Endothelial cell (in vitro differentiated cells): ENCODE measurements at regions not wholly inside any gene's neighbourhood (a gene's known extent, or its start where the extent isn't known, plus 50 kb on each side); places are given as distances from the start of the nearest gene placed in this dataset.

Experiments
- DNase-seq: peaks from one replicate; pipeline ENCODE4 v3.0.0; 2021; ENCODE audit warnings: low spot score
- H3K27ac Mint-ChIP-seq: one replicate; pipeline ENCODE4 v1.8.0; 2021; ENCODE audit warnings: mixed read lengths, inconsistent platforms; ENCODE audit not compliant: unreplicated experiment
- H3K27me3 Mint-ChIP-seq: one replicate; pipeline ENCODE4 v1.8.0; 2021; ENCODE audit warnings: mild to moderate bottlenecking, moderate library complexity, mixed read lengths, inconsistent platforms; ENCODE audit not compliant: unreplicated experiment
- H3K36me3 Mint-ChIP-seq: one replicate; pipeline ENCODE4 v1.8.0; 2021; ENCODE audit warnings: mild to moderate bottlenecking, low read depth, mixed read lengths, inconsistent platforms; ENCODE audit not compliant: unreplicated experiment
- H3K4me1 Mint-ChIP-seq: one replicate; pipeline ENCODE4 v1.8.0; 2021; ENCODE audit warnings: mild to moderate bottlenecking, mixed read lengths, inconsistent platforms; ENCODE audit not compliant: unreplicated experiment
- H3K4me3 Mint-ChIP-seq: one replicate; pipeline ENCODE4 v1.8.0; 2021; ENCODE audit warnings: mild to moderate bottlenecking, mixed read lengths, inconsistent platforms; ENCODE audit not compliant: unreplicated experiment
- H3K9me3 Mint-ChIP-seq: one replicate; pipeline ENCODE4 v1.8.0; 2021; ENCODE audit warnings: mixed read lengths, inconsistent platforms; ENCODE audit not compliant: unreplicated experiment
- TF ChIP-seq, protein P1 (sequence below): fragments of 200-600 bp; sonication (generic); IDR thresholded peaks from one replicate; pipeline ENCODE4 v1.5.0; 2021; ENCODE audit warnings: antibody characterized with exemption; ENCODE audit not compliant: unreplicated experiment

DNA sequence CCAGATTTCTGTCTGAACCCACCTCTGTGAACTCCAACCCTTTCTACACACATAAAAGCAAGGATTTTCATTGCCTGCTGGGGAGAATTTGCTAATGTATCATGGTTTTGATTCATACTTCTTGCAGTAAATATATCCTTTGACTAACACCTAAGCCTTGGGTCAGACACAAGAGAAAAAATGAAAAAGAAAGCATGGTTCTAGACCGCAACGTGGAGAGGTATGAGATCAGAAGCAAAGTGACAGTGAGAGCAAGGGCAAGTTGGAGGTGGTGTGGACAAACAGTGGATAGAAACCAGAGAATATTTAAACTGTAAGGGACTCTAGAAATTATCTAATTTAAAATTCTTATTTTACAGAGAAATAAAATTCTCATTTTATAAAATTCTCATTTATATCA, 212.9 kb upstream of the SEMA6A start:
- no peak overlapping the region for H3K27ac Mint-ChIP-seq
- H3K36me3 Mint-ChIP-seq: no peaks in the 10 kb centered on the region
- no peak overlapping the region for H3K4me3 Mint-ChIP-seq
- TF ChIP-seq, protein P1, sequence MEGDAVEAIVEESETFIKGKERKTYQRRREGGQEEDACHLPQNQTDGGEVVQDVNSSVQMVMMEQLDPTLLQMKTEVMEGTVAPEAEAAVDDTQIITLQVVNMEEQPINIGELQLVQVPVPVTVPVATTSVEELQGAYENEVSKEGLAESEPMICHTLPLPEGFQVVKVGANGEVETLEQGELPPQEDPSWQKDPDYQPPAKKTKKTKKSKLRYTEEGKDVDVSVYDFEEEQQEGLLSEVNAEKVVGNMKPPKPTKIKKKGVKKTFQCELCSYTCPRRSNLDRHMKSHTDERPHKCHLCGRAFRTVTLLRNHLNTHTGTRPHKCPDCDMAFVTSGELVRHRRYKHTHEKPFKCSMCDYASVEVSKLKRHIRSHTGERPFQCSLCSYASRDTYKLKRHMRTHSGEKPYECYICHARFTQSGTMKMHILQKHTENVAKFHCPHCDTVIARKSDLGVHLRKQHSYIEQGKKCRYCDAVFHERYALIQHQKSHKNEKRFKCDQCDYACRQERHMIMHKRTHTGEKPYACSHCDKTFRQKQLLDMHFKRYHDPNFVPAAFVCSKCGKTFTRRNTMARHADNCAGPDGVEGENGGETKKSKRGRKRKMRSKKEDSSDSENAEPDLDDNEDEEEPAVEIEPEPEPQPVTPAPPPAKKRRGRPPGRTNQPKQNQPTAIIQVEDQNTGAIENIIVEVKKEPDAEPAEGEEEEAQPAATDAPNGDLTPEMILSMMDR: no peak
- peaks cover 4% of the 10 kb centered on the region for H3K27me3 Mint-ChIP-seq
- no peaks in the 10 kb centered on the region for H3K9me3 Mint-ChIP-seq
- H3K4me1 Mint-ChIP-seq: peaks cover 16% of the 10 kb centered on the region
- no peak for DNase-seq

DNA sequence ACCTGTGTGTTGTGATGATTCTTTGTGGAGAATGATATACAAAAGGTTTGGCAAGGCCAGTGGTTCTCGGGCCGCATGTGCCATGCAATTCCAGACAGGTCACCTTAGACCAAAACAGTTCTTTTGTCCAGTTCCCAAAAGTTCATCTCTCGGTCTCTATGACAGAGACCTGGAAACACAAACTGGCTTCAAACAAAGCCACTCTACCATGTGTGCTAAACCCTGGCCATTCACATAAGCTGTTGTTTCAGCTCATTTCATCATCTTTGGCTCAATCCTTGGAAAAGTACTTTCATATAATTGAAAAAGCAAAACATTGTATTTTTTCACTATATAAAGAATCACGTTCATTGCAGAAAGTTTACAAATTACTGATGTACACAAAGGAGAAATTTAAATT, 210.5 kb upstream of the SEMA6A start:
- DNase-seq: no peak
- peaks cover 16% of the 10 kb centered on the region for H3K4me1 Mint-ChIP-seq
- TF ChIP-seq, protein P1: no peak
- peaks cover 3% of the 10 kb centered on the region for H3K27me3 Mint-ChIP-seq
- no peak overlapping the region for H3K27ac Mint-ChIP-seq
- H3K9me3 Mint-ChIP-seq: no peaks in the 10 kb centered on the region
- no peak overlapping the region for H3K4me3 Mint-ChIP-seq
- H3K36me3 Mint-ChIP-seq: no peaks in the 10 kb centered on the region

DNA sequence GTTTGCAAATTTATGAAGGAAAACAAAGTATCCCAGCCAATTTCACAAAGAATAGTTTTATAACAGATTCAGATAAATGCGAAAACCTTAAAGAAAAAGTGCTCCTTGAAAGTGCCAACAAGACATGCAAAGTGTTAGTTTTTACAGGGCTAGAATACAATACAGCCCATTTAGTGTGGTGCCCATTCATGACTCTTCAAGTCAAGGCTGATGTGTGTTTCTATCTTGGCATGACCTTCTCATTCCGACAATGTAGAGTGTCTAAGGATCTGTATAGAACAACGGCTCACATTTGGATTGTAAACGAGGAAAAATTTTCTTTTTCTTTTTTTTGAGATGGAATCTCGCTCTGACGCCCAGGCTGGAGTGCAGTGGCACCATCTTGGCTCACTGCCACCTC, 205.2 kb upstream of the SEMA6A start:
- Mint-ChIP-seq H3K36me3 (no peaks in the 10 kb centered on the region), H3K27me3 (peaks cover 3% of the 10 kb centered on the region), H3K4me1 (peaks cover 21% of the 10 kb centered on the region), H3K4me3 (no peak overlapping the region), H3K9me3 (no peaks in the 10 kb centered on the region), H3K27ac (no peak overlapping the region)
- DNase-seq: no peak
- TF ChIP-seq, protein P1: no peak

DNA sequence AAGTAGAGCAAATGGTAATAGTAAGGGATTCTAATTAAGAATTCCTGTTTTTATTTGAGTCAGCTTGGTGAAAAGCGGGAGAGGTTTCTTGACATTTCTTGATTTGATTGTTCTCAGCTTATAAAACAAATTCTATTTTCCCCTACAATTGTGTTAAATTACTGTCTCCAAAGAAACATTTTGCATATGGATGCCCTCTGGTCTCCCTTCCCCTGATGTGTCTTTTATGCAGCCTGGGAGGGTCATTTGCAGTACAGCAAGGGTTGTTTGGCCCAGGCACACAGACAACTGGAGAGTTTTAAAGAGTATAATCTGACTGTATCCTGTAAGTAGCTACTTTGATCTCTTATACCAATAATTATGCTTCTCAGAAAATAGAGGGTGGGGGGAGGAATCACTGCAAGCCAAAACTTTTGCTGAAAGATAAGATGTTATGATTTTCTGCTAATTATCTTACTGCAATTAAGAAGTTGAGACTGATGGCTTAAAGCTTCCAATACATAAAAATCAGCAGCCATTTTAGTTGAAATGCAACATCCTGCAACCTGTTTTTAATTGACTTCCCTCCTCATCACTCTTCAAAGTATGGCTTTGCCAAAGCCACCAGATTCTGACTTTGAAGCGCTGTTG, 204.1 kb upstream of the SEMA6A start:
- TF ChIP-seq, protein P1: no peak
- H3K27ac Mint-ChIP-seq: no peak overlapping the region
- no peaks in the 10 kb centered on the region for H3K36me3 Mint-ChIP-seq
- peaks cover 5% of the 10 kb centered on the region for H3K27me3 Mint-ChIP-seq
- H3K9me3 Mint-ChIP-seq: no peaks in the 10 kb centered on the region
- H3K4me1 Mint-ChIP-seq: peaks cover 27% of the 10 kb centered on the region
- no peak for DNase-seq
- H3K4me3 Mint-ChIP-seq: no peak overlapping the region

DNA sequence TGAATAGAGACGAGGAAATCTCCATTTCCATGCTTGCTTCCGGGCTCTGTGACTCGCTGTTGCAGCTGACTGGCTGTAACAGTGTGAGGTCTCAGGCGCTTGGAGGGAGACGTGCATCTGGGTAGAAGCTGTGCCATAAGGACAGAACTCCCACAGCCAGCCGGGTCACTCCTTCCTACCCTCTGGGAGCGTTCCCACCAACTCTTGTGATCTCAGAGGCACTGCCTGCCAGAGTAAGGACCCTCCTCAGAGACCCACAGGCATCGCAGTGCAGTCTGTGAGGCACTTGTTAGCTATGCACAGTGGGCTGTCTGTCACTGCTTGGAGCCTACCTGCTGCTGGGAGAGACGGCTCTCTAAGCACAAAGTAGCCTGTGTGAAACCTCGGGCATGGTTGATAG, 203.4 kb upstream of the SEMA6A start:
- Mint-ChIP-seq H3K9me3 (no peaks in the 10 kb centered on the region), H3K4me1 (peaks cover 34% of the 10 kb centered on the region), H3K27ac (no peak overlapping the region), H3K36me3 (no peaks in the 10 kb centered on the region), H3K27me3 (peaks cover 5% of the 10 kb centered on the region), H3K4me3 (no peak overlapping the region)
- TF ChIP-seq, protein P1: no peak
- DNase-seq: peak; percentile 14
